Heart right ventricle (tissue), 16 donors: ENCODE measurements at regions not wholly inside any gene's neighbourhood (a gene's known extent, or its start where the extent isn't known, plus 50 kb on each side); places are given as distances from the start of the nearest gene placed in this dataset.

Source experiments
- ATAC-seq, 8 donors: fragments of 200-7000 bp; cut with Tn5 transposase; one replicate each; pipeline ENCODE4 v1.9.1; 2020; ENCODE audit warnings: mild to moderate bottlenecking in 8 of 8, moderate library complexity in 8 of 8, moderate number of reproducible peaks in 1 of 8
- DNase-seq, 2 donors: peaks; one replicate each; pipeline ENCODE4 v3.0.0-alpha.2; 2020
- H3K27ac ChIP-seq, 10 donors: fragments of 200-600 bp; sonication (generic) in 2 of 10; one replicate each; pipeline versions ENCODE4 v1.5.0 to v1.8.0; 2020 to 2022; ENCODE audit warnings: mild to moderate bottlenecking in 3 of 10
- H3K27me3 ChIP-seq, 7 donors: fragments of 200-600 bp; one replicate each; pipeline ENCODE4 v1.8.0; 2021 to 2022; ENCODE audit warnings: mild to moderate bottlenecking in 2 of 7
- H3K36me3 ChIP-seq, 9 donors: fragments of 200-600 bp; sonication (generic) in 1 of 9; one replicate each; pipeline versions ENCODE4 v1.5.0 to v1.8.0; 2020 to 2022; ENCODE audit warnings: mild to moderate bottlenecking in 2 of 9
- H3K4me1 ChIP-seq, 9 donors: fragments of 200-600 bp; sonication (generic) in 1 of 9; one replicate each; pipeline versions ENCODE4 v1.5.0 to v1.8.0; 2020 to 2022; ENCODE audit warnings: mild to moderate bottlenecking in 4 of 9
- H3K4me3 ChIP-seq, 10 donors: fragments of 200-600 bp; sonication (generic) in 2 of 10; one replicate each; pipeline versions ENCODE4 v1.5.0 to v1.8.0; 2020 to 2022; ENCODE audit warnings: mild to moderate bottlenecking in 7 of 10, moderate library complexity in 2 of 10
- H3K9me3 ChIP-seq, 11 donors: fragments of 200-600 bp in 10 of 11; sonication (generic) in 2 of 11; one replicate each; pipeline versions ENCODE4 v1.5.0 to v1.8.0; 2013 to 2022; ENCODE audit warnings: mild to moderate bottlenecking in 2 of 11, control low read depth in 1 of 11, moderate library complexity in 1 of 11
- WGBS, 2 donors: extraction: QIAGEN DNeasy Blood & Tissue Kit; methylation state at CpG; one replicate each; pipeline ENCODE4 v1.1.7; 2013; ENCODE audit warnings: inconsistent platforms in 1 of 2; 5-methylcytosine and 5-hydroxymethylcytosine counted together
- intact Hi-C, 10 donors: fragments of 100-400 bp; cut with DNase I; formaldehyde crosslinking; loops; one replicate each; pipeline versions ENCODE4 v1.11.1 to v1.14.2; 2022
- TF ChIP-seq, protein P1 (sequence below), 9 donors: fragments of 200-600 bp; sonication (generic) in 2 of 9; IDR thresholded peaks; one replicate each; pipeline versions ENCODE4 v1.5.0 to v1.8.0; 2021 to 2022; ENCODE audit warnings: antibody characterized with exemption in 9 of 9, mild to moderate bottlenecking in 5 of 9, moderate library complexity in 1 of 9
- donor health status: Arrhythmogenic right ventricular cardiomyopathy.
- donor health status: ischemic (EF 13 %, LVEDD 7.1; RV severe dilation, severe dysfunction).
- donor health status: healthy with polysubstance abuse.
- donor health status: DM: no; HTN: yes; CAD: no.
- donor health status: DM: no; HTN: no; CAD: no.
- donor health status: ischemic (EF 25% LVEDD 6.9; RV normal size, moderate dysfunction).
- donor health status: ischemic (EF 25% LVEDD 5.7; RV mildly dilated, moderate dysfunction).
- donor health status: healthy.
- donor health status: DM: yes; HTN: yes; CAD: no.
- donor health status: Ischemic cardiomyopathy.
- donor health status: ischemic (EF 35%, LVEDD 5.7; RV mildly dilated, moderate dysfunction).
- donor health status: nonischemic (EF 11% LVEDD 7.7; RV severe dilation, severe dysfunction).
- donor health status: DM: yes; HTN: yes; CAD: no.
- donor health status: PGD.
- donor health status: ischemic (EF 29% LVEDD 5.4; RV normal size, mild dysfunction).
- donor health status: nonischemic (EF 23%, LVEDD 6.1; RV moderate dilation, normal function).

- TF ChIP-seq, protein P1, sequence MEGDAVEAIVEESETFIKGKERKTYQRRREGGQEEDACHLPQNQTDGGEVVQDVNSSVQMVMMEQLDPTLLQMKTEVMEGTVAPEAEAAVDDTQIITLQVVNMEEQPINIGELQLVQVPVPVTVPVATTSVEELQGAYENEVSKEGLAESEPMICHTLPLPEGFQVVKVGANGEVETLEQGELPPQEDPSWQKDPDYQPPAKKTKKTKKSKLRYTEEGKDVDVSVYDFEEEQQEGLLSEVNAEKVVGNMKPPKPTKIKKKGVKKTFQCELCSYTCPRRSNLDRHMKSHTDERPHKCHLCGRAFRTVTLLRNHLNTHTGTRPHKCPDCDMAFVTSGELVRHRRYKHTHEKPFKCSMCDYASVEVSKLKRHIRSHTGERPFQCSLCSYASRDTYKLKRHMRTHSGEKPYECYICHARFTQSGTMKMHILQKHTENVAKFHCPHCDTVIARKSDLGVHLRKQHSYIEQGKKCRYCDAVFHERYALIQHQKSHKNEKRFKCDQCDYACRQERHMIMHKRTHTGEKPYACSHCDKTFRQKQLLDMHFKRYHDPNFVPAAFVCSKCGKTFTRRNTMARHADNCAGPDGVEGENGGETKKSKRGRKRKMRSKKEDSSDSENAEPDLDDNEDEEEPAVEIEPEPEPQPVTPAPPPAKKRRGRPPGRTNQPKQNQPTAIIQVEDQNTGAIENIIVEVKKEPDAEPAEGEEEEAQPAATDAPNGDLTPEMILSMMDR (IDR thresholded peaks at IDR 0.05) = no peak
- Histone ChIP-seq H3K4me3 (no peak overlapping the region), H3K4me1 (no peaks in the 10 kb centered on the region), H3K27me3 (no peaks in the 10 kb centered on the region), H3K36me3 (no peaks in the 10 kb centered on the region), H3K27ac (no peak overlapping the region), H3K9me3 (no peaks in the 10 kb centered on the region)
- intact Hi-C loops = no loop called here
- WGBS, 2 donors = 85% methylated on average over 4 of the region's 4 CpGs
- ATAC-seq (no peak), DNase-seq (no peak)
These were observed 289.5 kb downstream of the GLUD2 start for GRCh38 chrX:121336831-121337421.

DNA sequence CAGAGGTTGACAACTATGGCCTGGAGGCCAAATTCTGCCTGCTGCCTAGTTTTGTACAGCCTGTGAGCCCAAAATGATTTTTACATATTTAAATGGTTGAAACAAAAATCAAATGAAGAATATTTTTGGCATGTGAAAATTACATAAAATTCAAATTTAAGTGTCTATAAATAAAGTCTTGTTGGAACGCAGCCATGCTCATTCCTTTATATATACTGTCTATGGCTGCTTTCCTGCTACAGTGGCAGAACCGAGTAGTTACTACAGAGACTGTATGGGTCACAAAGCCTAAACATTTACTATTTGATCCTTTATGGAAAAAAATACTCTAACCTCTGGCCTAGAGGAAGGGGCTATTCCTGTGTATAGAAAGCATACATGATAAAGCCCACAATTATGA lies 290.4 kb downstream of the GLUD2 start:
- TF ChIP-seq, protein P1 (IDR thresholded peaks at IDR 0.05) = no peak
- Histone ChIP-seq H3K4me1 (no peaks in the 10 kb centered on the region), H3K9me3 (no peaks in the 10 kb centered on the region), H3K27me3 (no peaks in the 10 kb centered on the region), H3K4me3 (no peak overlapping the region), H3K27ac (no peak overlapping the region), H3K36me3 (no peaks in the 10 kb centered on the region)
- intact Hi-C loops = no loop called here
- DNase-seq (no peak), ATAC-seq (no peak)
- WGBS, 2 donors = 63 to 68% methylated on average over 2 of the region's 2 CpGs

DNA sequence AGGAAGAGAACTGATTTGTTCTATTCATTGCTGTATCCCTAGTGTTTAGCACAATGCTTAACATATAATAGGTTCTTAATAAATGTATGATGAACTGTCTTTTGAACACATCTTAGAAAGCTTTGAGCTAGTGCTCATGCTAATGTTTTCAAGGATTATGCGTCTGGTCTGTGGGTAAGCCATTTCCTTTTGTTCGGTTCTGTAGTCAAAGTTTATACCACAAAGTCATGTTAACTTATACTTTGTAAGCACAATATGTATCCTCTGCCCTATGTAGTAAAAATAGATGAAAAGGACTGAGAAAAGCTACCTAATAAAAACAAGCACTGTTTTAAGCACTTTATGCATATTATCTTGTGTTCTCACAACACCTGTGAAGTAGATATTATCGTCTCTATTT lies 301.9 kb downstream of the GLUD2 start:
- H3K27me3 ChIP-seq = no peaks in the 10 kb centered on the region
- 85 to 90% methylated on average over 3 of the region's 3 CpGs for WGBS, 2 donors
- H3K9me3 ChIP-seq = peaks cover 0 to 7% (median 0%) of the 10 kb centered on the region in 11 donors
- H3K36me3 ChIP-seq = no peaks in the 10 kb centered on the region
- no peak overlapping the region for H3K27ac ChIP-seq
- intact Hi-C loops = no loop called here
- no peak for DNase-seq
- no peaks in the 10 kb centered on the region for H3K4me1 ChIP-seq
- TF ChIP-seq, protein P1 (IDR thresholded peaks at IDR 0.05) = no peak
- no peak overlapping the region for H3K4me3 ChIP-seq
- no peak for ATAC-seq

- Histone ChIP-seq H3K36me3 (no peaks in the 10 kb centered on the region), H3K4me3 (no peak overlapping the region), H3K4me1 (no peaks in the 10 kb centered on the region), H3K9me3 (peaks cover 0 to 11% (median 0%) of the 10 kb centered on the region in 11 donors), H3K27me3 (no peaks in the 10 kb centered on the region), H3K27ac (no peak overlapping the region)
- intact Hi-C loops = no loop called here
- no peak for ATAC-seq
- 85 to 95% methylated on average over 22 of the region's 22 CpGs for WGBS, 2 donors
- TF ChIP-seq, protein P1 (IDR thresholded peaks at IDR 0.05) = no peak
- DNase-seq = no peak
These were observed 308.9 kb downstream of the GLUD2 start for GRCh38 chrX:121356139-121356849.
